K562 (cell line): ENCODE measurements at regions not wholly inside any gene's neighbourhood (a gene's known extent, or its start where the extent isn't known, plus 50 kb on each side); places are given as distances from the start of the nearest gene placed in this dataset.

Experiments
- ATAC-seq: fragments of 200-7000 bp; cut with Tn5 transposase; 3 replicates; pipeline ENCODE4 v1.9.1; 2020; ENCODE audit warnings: moderate library complexity
- BruUV-seq: library from RNA; stranded (reverse); fragments of 400-500 nt; replicated peaks from 2 replicates; lab custom pipeline; 2021; lab: Mats Ljungman, UMichigan
- CTCF ChIA-PET: fragments of 300-600 bp; formaldehyde crosslinking; extraction: SDS; loops from one replicate; lab custom pipeline; 2021; ENCODE audit warnings: low intra/inter-chr PET ratio; lab: Yijun Ruan, JAX
- POLR2A ChIA-PET: fragments of 300-600, 350-650 bp; sonication (Branson Sonifier 250); formaldehyde crosslinking; extraction: SDS; loops from one replicate; lab custom pipeline; 2021; ENCODE audit warnings: antibody characterized with exemption, inconsistent platforms; lab: Yijun Ruan, JAX
- DNase-seq, 4 experiments: peaks; one replicate each; pipeline versions ENCODE4 v3.0.0 to v3.0.0-alpha.2; 2011 to 2018; ENCODE audit warnings: low spot score in 3 of 4, mixed read lengths in 3 of 4; ENCODE audit errors: extremely low read depth in 1 of 4
- FAIRE-seq: peaks from 2 replicates; lab custom pipeline; 2011; peaks lifted over from hg19 to GRCh38; lab: Jason Lieb, UNC
- H2AFZ ChIP-seq: 2 replicates; pipeline ENCODE4 v1.6.0; 2011; ENCODE audit warnings: low read depth, low read length, control low read depth, inconsistent platforms
- H3K27ac ChIP-seq: fragments of 200-600 bp; 3 replicates; pipeline ENCODE4 v1.8.0; 2011; ENCODE audit warnings: low read depth, mild to moderate bottlenecking, control low read depth, inconsistent platforms, low read length, moderate library complexity, mixed read lengths; ENCODE audit errors: extremely low read depth
- H3K27me3 ChIP-seq, 2 experiments: fragments of 300-600 bp in 1 of 2; 2 replicates in 1 of 2; 3 replicates in 1 of 2; pipeline versions ENCODE4 v1.6.0 to v1.8.0; 2011; ENCODE audit warnings: inconsistent platforms in 2 of 2, low read length in 2 of 2, mild to moderate bottlenecking in 1 of 2, mixed read lengths in 1 of 2, moderate library complexity in 1 of 2; ENCODE audit not compliant: control insufficient read depth in 2 of 2, insufficient read depth in 2 of 2
- H3K36me3 ChIP-seq: fragments of 300-600 bp; 3 replicates; pipeline ENCODE4 v1.8.0; 2011; ENCODE audit warnings: mild to moderate bottlenecking, low read length, inconsistent platforms; ENCODE audit not compliant: control insufficient read depth, insufficient read depth
- H3K4me1 ChIP-seq, 2 experiments: fragments of 200-600 bp in 1 of 2; replicated peaks in 1 of 2; 2 replicates in 1 of 2; 3 replicates in 1 of 2; pipeline versions ENCODE4 v1.5.1 to v1.8.0; 2011; ENCODE audit warnings: inconsistent platforms in 2 of 2, low read length in 2 of 2, mild to moderate bottlenecking in 1 of 2, mixed read lengths in 1 of 2, moderate library complexity in 1 of 2; ENCODE audit not compliant: control insufficient read depth in 2 of 2, insufficient read depth in 2 of 2
- H3K4me2 ChIP-seq: 2 replicates; pipeline ENCODE4 v1.6.1; 2011; ENCODE audit warnings: low read length, control low read depth, inconsistent platforms, mixed read lengths; ENCODE audit not compliant: insufficient read depth
- H3K4me3 ChIP-seq: fragments of 200-600 bp; sonication (generic), shearing (Covaris generic); 2 replicates; pipeline ENCODE4 v1.5.1; 2016; ENCODE audit warnings: control low read depth, inconsistent platforms
- H3K79me2 ChIP-seq: fragments of 200-600 bp; 3 replicates; pipeline ENCODE4 v1.8.0; 2011; ENCODE audit warnings: low read length, inconsistent platforms; ENCODE audit not compliant: control insufficient read depth, insufficient read depth
- H3K9ac ChIP-seq, 2 experiments: 2 replicates each; pipeline versions ENCODE4 v1.6.0 to v1.6.1; 2011; ENCODE audit warnings: low read depth in 2 of 2, low read length in 2 of 2, control low read depth in 1 of 2, inconsistent platforms in 1 of 2, mild to moderate bottlenecking in 1 of 2, mixed read lengths in 1 of 2; ENCODE audit not compliant: insufficient read depth in 1 of 2
- H3K9me1 ChIP-seq: one replicate; pipeline ENCODE4 v1.6.0; 2011; ENCODE audit warnings: inconsistent platforms, mild to moderate bottlenecking, low read length, moderate library complexity; ENCODE audit not compliant: control insufficient read depth, insufficient read depth
- H3K9me3 ChIP-seq: replicated peaks from 2 replicates; pipeline ENCODE4 v1.5.1; 2011; ENCODE audit warnings: low read depth, low read length, inconsistent platforms; ENCODE audit not compliant: control insufficient read depth, insufficient read depth
- H4K20me1 ChIP-seq: replicated peaks from 2 replicates; pipeline ENCODE4 v1.6.1; 2011; ENCODE audit warnings: low read length, inconsistent platforms, mixed read lengths; ENCODE audit not compliant: control insufficient read depth, insufficient read depth
- AFF1 ChIP-seq, 2 experiments: fragments of 450-650 bp; IDR thresholded peaks; 2 replicates each; pipeline ENCODE4 v1.6.1; 2018; ENCODE audit warnings: mild to moderate bottlenecking in 2 of 2, low read depth in 1 of 2; ENCODE audit not compliant: partially characterized antibody in 2 of 2
- CBX5 ChIP-seq: IDR thresholded peaks from 2 replicates; pipeline ENCODE4 v1.6.1; 2014; ENCODE audit warnings: low read depth, borderline replicate concordance
- CLOCK ChIP-seq: fragments of 250-450 bp; sonication (Bioruptor Pico); IDR thresholded peaks from 2 replicates; pipeline ENCODE4 v1.4.0; 2020; ENCODE audit warnings: mild to moderate bottlenecking, moderate library complexity, borderline replicate concordance
- CREM ChIP-seq: IDR thresholded peaks from 2 replicates; pipeline ENCODE4 v1.6.1; 2014; ENCODE audit warnings: antibody characterized with exemption, low read depth
- HMG20B ChIP-seq: fragments of 250-450 bp; sonication (Bioruptor Pico); IDR thresholded peaks from 2 replicates; pipeline ENCODE4 v1.5.0; 2021; ENCODE audit warnings: mild to moderate bottlenecking
- MXD1 ChIP-seq: fragments of 250-450 bp; sonication (Bioruptor Pico); IDR thresholded peaks from 2 replicates; pipeline ENCODE4 v1.8.0; 2021; ENCODE audit warnings: borderline replicate concordance, mild to moderate bottlenecking, moderate library complexity; ENCODE audit not compliant: poor library complexity, severe bottlenecking
- NR2C2 ChIP-seq, 2 experiments: fragments of 200-800 bp in 1 of 2; sonication (Bioruptor generic) in 1 of 2; sonication (generic) in 1 of 2; formaldehyde crosslinking in 1 of 2; IDR thresholded peaks; 2 replicates each; pipeline versions ENCODE4 v1.6.1 to v1.8.0; 2016 to 2022; ENCODE audit warnings: mild to moderate bottlenecking in 1 of 2, missing compliant biosample characterization in 1 of 2, missing genetic modification characterization in 1 of 2, missing genetic modification reagents in 1 of 2
- OTX1 ChIP-seq: fragments of 450-650 bp; formaldehyde crosslinking; IDR thresholded peaks from 2 replicates; pipeline ENCODE4 v1.4.0; 2022; ENCODE audit warnings: mild to moderate bottlenecking
- RBM15 ChIP-seq: fragments of 200-400 bp; formaldehyde crosslinking; IDR thresholded peaks from 2 replicates; pipeline ENCODE4 v1.6.1; 2018; ENCODE audit warnings: mild to moderate bottlenecking, low read length, moderate library complexity; ENCODE audit not compliant: insufficient read depth
- RBM34 ChIP-seq: fragments of 200-400 bp; formaldehyde crosslinking; IDR thresholded peaks from 2 replicates; pipeline ENCODE4 v1.6.1; 2018; ENCODE audit warnings: low read length, borderline replicate concordance; ENCODE audit not compliant: insufficient read depth
- SIX5 ChIP-seq, 2 experiments: IDR thresholded peaks; 2 replicates each; pipeline ENCODE4 v1.6.1; 2011; ENCODE audit warnings: low read length in 2 of 2, borderline replicate concordance in 1 of 2, low read depth in 1 of 2, mild to moderate bottlenecking in 1 of 2, moderate library complexity in 1 of 2; ENCODE audit not compliant: insufficient read depth in 1 of 2
- ZNF174 ChIP-seq: fragments of 250-450 bp; sonication (Bioruptor Pico); IDR thresholded peaks from 2 replicates; pipeline ENCODE4 v1.4.0; 2020; ENCODE audit warnings: mild to moderate bottlenecking
- ZNF444 ChIP-seq: fragments of 250-450 bp; sonication (Bioruptor Pico); IDR thresholded peaks from 2 replicates; pipeline ENCODE4 v1.4.0; 2020; ENCODE audit warnings: mild to moderate bottlenecking, moderate library complexity
- WGBS: fragments of 100-300 bp; shearing (Covaris generic); methylation state at CpG from one replicate; pipeline ENCODE4 v1.1.6; 2016; ENCODE audit warnings: low coverage, mixed read lengths; ENCODE audit not compliant: insufficient coverage; ENCODE audit errors: missing lambda C conversion rate; 5-methylcytosine and 5-hydroxymethylcytosine counted together
- in situ Hi-C: fragments of 300-500 bp; cut with MboI; formaldehyde crosslinking; loops from 4 replicates; pipeline ENCODE4 v1.15.0; 2018; ENCODE audit warnings: inconsistent platforms, mixed read lengths
- intact Hi-C: fragments of 100-400 bp; cut with micrococcal nuclease; formaldehyde crosslinking; loops from 2 replicates; pipeline ENCODE4 v1.14.2; 2022

- Histone ChIP-seq H3K4me3 (no peak overlapping the region), H3K9me1 (no peaks in the 10 kb centered on the region), H2AFZ (no peak overlapping the region), H4K20me1 (no peaks in the 10 kb centered on the region), H3K27me3 (peaks cover 0 to 11% of the 10 kb centered on the region in 2 experiments; a peak in 3 of 5 replicates), H3K27ac (no peak overlapping the region), H3K9me3 (no peaks in the 10 kb centered on the region), H3K4me2 (no peak overlapping the region), H3K36me3 (no peaks in the 10 kb centered on the region), H3K4me1 (no peaks in the 10 kb centered on the region; a peak in 1 of 5 replicates), H3K79me2 (no peaks in the 10 kb centered on the region), H3K9ac (no peak overlapping the region)
- TF ChIP-seq HMG20B (CRISPR knock-in tag) (no peak), RBM34 (no peak), NR2C2 (CRISPR knock-in tag; IDR thresholded peaks at IDR 0.05) (no peak), NR2C2 (tag; IDR thresholded peaks at IDR 0.05) (no peak), ZNF174 (CRISPR knock-in tag) (no peak), CLOCK (CRISPR knock-in tag) (no peak), MXD1 (CRISPR knock-in tag) (no peak), ZNF444 (CRISPR knock-in tag) (no peak), OTX1 (CRISPR knock-in tag) (no peak), SIX5 (IDR thresholded peaks at IDR 0.05; ENCODE audit: borderline replicate concordance in 1 of 2, insufficient read depth in 1 of 2, low read depth in 1 of 2, low read length in 2 of 2) (no peak), RBM15 (no peak), CREM (no peak), AFF1 (IDR thresholded peaks at IDR 0.05; ENCODE audit: low read depth in 1 of 2, partially characterized antibody in 2 of 2) (no peak), CBX5 (no peak)
- intact Hi-C loops (loop anchor here (10.0 kb wide), 1 partner anchor 658 kb away; no protein-coding TSS in a partner anchor), in situ Hi-C loops (loop anchor here (10.0 kb wide), 1 partner anchor 268 kb away; no protein-coding TSS in a partner anchor)
- no peak for ATAC-seq
- no TSS peak for BruUV-seq
- FAIRE-seq = no peak
- POLR2A ChIA-PET = no interaction called here
- DNase-seq = no peak
- CTCF ChIA-PET = interaction anchor here (0.6 kb wide), 1 partner anchor 276 kb away, joined by 3 read pairs; no protein-coding TSS in a partner anchor
- 8% methylated on average over 6 of the region's 6 CpGs for WGBS
Measured at GRCh38 chr4:153122855-153123254, 81.4 kb upstream of the TRIM2 start.
